HL-60 (cell line): ENCODE measurements at regions not wholly inside any gene's neighbourhood (a gene's known extent, or its start where the extent isn't known, plus 50 kb on each side); places are given as distances from the start of the nearest gene placed in this dataset.

Source experiments
- DNase-seq, 2 experiments: peaks; one replicate each; pipeline ENCODE4 v3.0.0-alpha.2; 2010 to 2020; ENCODE audit warnings: low read depth in 1 of 2, low spot score in 1 of 2
- H3K27ac ChIP-seq: fragments of 250-450 bp; sonication (Bioruptor Pico); replicated peaks from 2 replicates; pipeline ENCODE4 v1.5.1; 2020; ENCODE audit warnings: mild to moderate bottlenecking, moderate library complexity
- H3K27me3 ChIP-seq: fragments of 250-450 bp; sonication (Bioruptor Pico); 2 replicates; pipeline ENCODE4 v1.5.1; 2021; ENCODE audit warnings: mild to moderate bottlenecking, moderate library complexity; ENCODE audit not compliant: insufficient read depth, poor library complexity, severe bottlenecking
- H3K4me3 ChIP-seq: replicated peaks from 2 replicates; pipeline ENCODE4 v1.5.1; 2011; ENCODE audit warnings: mild to moderate bottlenecking, control low read depth, low read length; ENCODE audit not compliant: insufficient read depth
- GABPA ChIP-seq: IDR thresholded peaks from 2 replicates; pipeline ENCODE4 v1.6.1; 2012; ENCODE audit warnings: low read depth
- POLR2AphosphoS5 ChIP-seq: IDR thresholded peaks from 2 replicates; pipeline ENCODE4 v1.6.1; 2012; ENCODE audit warnings: low read depth
- REST ChIP-seq: IDR thresholded peaks from 2 replicates; pipeline ENCODE4 v1.6.1; 2012; ENCODE audit warnings: low read depth; ENCODE audit not compliant: insufficient replicate concordance
- SPI1 ChIP-seq: IDR thresholded peaks from 2 replicates; pipeline ENCODE4 v1.6.1; 2012; ENCODE audit warnings: low read depth, mild to moderate bottlenecking, borderline replicate concordance
- TF ChIP-seq, protein P1 (sequence below): IDR thresholded peaks from one replicate; pipeline ENCODE4 v1.5.1; 2011; ENCODE audit warnings: low read length, control low read depth, inconsistent platforms; ENCODE audit not compliant: insufficient read depth

GRCh38 chr3:154801729-154802128, 278.4 kb upstream of the MME start:
- H3K27ac ChIP-seq, result no peak overlapping the region
- DNase-seq, result no peak
- no peak overlapping the region for H3K4me3 ChIP-seq
- H3K27me3 ChIP-seq, result no peaks in the 10 kb centered on the region
- TF ChIP-seq POLR2AphosphoS5, result no peak
- no peak for TF ChIP-seq SPI1
- TF ChIP-seq REST, result no peak
- TF ChIP-seq, protein P1, sequence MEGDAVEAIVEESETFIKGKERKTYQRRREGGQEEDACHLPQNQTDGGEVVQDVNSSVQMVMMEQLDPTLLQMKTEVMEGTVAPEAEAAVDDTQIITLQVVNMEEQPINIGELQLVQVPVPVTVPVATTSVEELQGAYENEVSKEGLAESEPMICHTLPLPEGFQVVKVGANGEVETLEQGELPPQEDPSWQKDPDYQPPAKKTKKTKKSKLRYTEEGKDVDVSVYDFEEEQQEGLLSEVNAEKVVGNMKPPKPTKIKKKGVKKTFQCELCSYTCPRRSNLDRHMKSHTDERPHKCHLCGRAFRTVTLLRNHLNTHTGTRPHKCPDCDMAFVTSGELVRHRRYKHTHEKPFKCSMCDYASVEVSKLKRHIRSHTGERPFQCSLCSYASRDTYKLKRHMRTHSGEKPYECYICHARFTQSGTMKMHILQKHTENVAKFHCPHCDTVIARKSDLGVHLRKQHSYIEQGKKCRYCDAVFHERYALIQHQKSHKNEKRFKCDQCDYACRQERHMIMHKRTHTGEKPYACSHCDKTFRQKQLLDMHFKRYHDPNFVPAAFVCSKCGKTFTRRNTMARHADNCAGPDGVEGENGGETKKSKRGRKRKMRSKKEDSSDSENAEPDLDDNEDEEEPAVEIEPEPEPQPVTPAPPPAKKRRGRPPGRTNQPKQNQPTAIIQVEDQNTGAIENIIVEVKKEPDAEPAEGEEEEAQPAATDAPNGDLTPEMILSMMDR, result no peak
- TF ChIP-seq GABPA, result no peak

GRCh38 chr3:154799800-154800199, 280.3 kb upstream of the MME start:
- DNase-seq, result peak in 1 of 2 experiments; percentile 3
- no peak overlapping the region for H3K4me3 ChIP-seq
- no peaks in the 10 kb centered on the region for H3K27me3 ChIP-seq
- no peak overlapping the region for H3K27ac ChIP-seq
- no peak for TF ChIP-seq POLR2AphosphoS5
- TF ChIP-seq GABPA, result no peak
- no peak for TF ChIP-seq SPI1
- no peak for TF ChIP-seq REST
- TF ChIP-seq, protein P1, result no peak

- H3K27me3 ChIP-seq, result no peaks in the 10 kb centered on the region
- TF ChIP-seq, protein P1, result no peak
- no peak for TF ChIP-seq GABPA
- TF ChIP-seq SPI1, result no peak
- TF ChIP-seq REST, result no peak
- no peak for TF ChIP-seq POLR2AphosphoS5
- H3K4me3 ChIP-seq, result no peak overlapping the region
- H3K27ac ChIP-seq, result no peak overlapping the region
- no peak for DNase-seq
Observed at GRCh38 chr3:154795582-154795981, 284.5 kb upstream of the MME start.
